ENCODE measurements at regions not wholly inside any gene's neighbourhood (a gene's known extent, or its start where the extent isn't known, plus 50 kb on each side); places are given as distances from the start of the nearest gene placed in this dataset.

GRCh38 chr3:189446959-189447560, 184.1 kb upstream of the TP63 start:
- no peak for DNase-seq (ENCODE audit: low spot score)
- TF ChIP-seq CTCF (IDR thresholded peaks at IDR 0.05; ENCODE audit: borderline replicate concordance, control extremely low read depth, extremely low read depth, insufficient read depth, missing control alignments), result no peak
- in situ Hi-C loops (cut with MboI; ENCODE audit: low sequenced_read_pairs, unreplicated experiment), result no loop called here

- no peak for DNase-seq (ENCODE audit: low spot score)
- no peak for TF ChIP-seq CTCF (IDR thresholded peaks at IDR 0.05; ENCODE audit: borderline replicate concordance, control extremely low read depth, extremely low read depth, insufficient read depth, missing control alignments)
- in situ Hi-C loops (cut with MboI; ENCODE audit: low sequenced_read_pairs, unreplicated experiment), result no loop called here
Measured at GRCh38 chr3:189449084-189449483, 182.1 kb upstream of the TP63 start.

- DNase-seq (ENCODE audit: low spot score), result no peak
- no peak for TF ChIP-seq CTCF (IDR thresholded peaks at IDR 0.05; ENCODE audit: borderline replicate concordance, control extremely low read depth, extremely low read depth, insufficient read depth, missing control alignments)
- in situ Hi-C loops (cut with MboI; ENCODE audit: low sequenced_read_pairs, unreplicated experiment), result no loop called here
Measured at GRCh38 chr3:189455009-189455408, 176.2 kb upstream of the TP63 start.

GRCh38 chr3:189455641-189456417, 175.4 kb upstream of the TP63 start:
- TF ChIP-seq CTCF (IDR thresholded peaks at IDR 0.05; ENCODE audit: borderline replicate concordance, control extremely low read depth, extremely low read depth, insufficient read depth, missing control alignments), result no peak

DNA sequence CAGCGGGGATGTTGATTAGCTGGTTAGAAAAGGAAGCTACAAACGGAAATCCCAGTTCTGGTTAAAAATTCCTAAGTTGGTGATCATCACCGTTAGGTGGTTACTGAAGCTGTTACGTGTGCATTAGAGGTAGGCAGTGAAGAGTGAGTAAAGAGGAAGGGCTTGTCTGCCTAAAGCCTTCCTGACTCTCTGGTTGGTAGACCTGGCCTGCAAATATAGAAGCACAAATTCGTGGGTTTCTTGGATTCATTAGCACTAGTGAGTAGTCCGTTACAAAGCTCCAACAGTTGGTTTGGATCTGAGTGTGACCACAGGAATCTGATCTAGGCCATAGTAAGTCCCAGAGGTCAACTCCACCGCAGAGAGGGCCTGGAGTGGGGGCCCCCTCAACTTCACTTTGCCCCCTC, 174.0 kb upstream of the TP63 start:
- in situ Hi-C loops (cut with MboI; ENCODE audit: low sequenced_read_pairs, unreplicated experiment), result no loop called here
- DNase-seq (ENCODE audit: low spot score), result no peak
- no peak for TF ChIP-seq CTCF (IDR thresholded peaks at IDR 0.05; ENCODE audit: borderline replicate concordance, control extremely low read depth, extremely low read depth, insufficient read depth, missing control alignments)

More at GRCh38 chr3:189455641-189456417, 175.4 kb upstream of the TP63 start:
- in situ Hi-C loops (cut with MboI; ENCODE audit: low sequenced_read_pairs, unreplicated experiment), result no loop called here
- no peak for DNase-seq (ENCODE audit: low spot score)

DNA sequence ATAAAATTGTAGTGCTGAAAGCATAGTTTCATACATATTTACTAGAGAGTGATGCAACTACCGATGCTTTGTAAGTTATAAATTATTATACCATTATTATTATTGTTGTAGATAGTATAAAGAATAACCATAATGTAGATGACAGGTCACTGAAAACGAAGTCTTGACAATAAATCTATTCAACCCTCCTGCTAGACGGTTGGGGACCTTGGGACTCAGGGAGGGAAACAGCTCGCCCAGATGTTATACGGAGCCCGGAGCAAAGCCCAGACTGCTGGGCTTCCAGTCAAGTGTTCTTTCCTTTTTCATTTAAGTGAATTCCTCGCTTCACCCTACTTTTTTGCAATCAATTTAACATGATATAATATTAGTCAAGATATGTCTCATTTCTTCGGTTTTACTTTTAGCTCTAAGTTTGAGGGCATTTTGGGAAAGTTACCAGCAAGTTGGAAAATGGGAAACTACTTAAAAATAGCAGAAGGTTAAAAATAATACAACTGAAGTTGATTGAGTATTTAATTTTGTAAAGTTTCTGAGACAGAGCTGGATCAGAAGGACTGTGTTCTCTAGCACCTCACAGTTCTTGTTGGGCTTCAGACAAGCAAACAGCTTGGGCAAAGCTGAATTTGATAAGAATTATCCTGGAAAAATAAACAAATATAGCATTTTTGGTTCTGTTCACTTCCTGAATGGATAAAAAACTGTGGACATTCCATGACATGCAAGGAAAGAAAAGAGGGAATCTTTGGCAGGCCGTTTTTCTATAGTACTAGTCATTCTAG, 173.4 kb upstream of the TP63 start:
- no peak for DNase-seq (ENCODE audit: low spot score)
- in situ Hi-C loops (cut with MboI; ENCODE audit: low sequenced_read_pairs, unreplicated experiment), result no loop called here
- no peak for TF ChIP-seq CTCF (IDR thresholded peaks at IDR 0.05; ENCODE audit: borderline replicate concordance, control extremely low read depth, extremely low read depth, insufficient read depth, missing control alignments)

Measured in GM13976 (cell line).